ENCODE measurements at regions not wholly inside any gene's neighbourhood (a gene's known extent, or its start where the extent isn't known, plus 50 kb on each side); places are given as distances from the start of the nearest gene placed in this dataset.

- intact Hi-C loops (cut with DNase I; ENCODE audit: low total_unique reads) = no loop called here
- DNase-seq (ENCODE audit: low spot score in 2 of 2) = no peak
- no peak for TF ChIP-seq POLR2A (IDR thresholded peaks at IDR 0.05)
- no peak for TF ChIP-seq CTCF (IDR thresholded peaks at IDR 0.05)
- H3K4me3 ChIP-seq (ENCODE audit: low read depth, poor library complexity, severe bottlenecking) = no peak overlapping the region
- WGBS, 2 donors = 43 to 66% methylated on average over 2 of the region's 2 CpGs
These were observed 357.0 kb downstream of the PCNX1 start for GRCh38 chr14:71264260-71264659.

- DNase-seq (ENCODE audit: low spot score in 2 of 2) = no peak
- H3K4me3 ChIP-seq (ENCODE audit: low read depth, poor library complexity, severe bottlenecking) = no peak overlapping the region
- TF ChIP-seq CTCF (IDR thresholded peaks at IDR 0.05) (no peak), POLR2A (IDR thresholded peaks at IDR 0.05) (no peak)
- 68 to 82% methylated on average over 5 of the region's 5 CpGs for WGBS, 2 donors
- intact Hi-C loops (cut with DNase I; ENCODE audit: low total_unique reads) = no loop called here
These were observed 359.8 kb downstream of the PCNX1 start for GRCh38 chr14:71267007-71267513.

- 22 to 33% methylated on average over 2 of the region's 2 CpGs for WGBS, 2 donors
- H3K4me3 ChIP-seq (ENCODE audit: low read depth, poor library complexity, severe bottlenecking) = no peak overlapping the region
- no peak for TF ChIP-seq POLR2A (IDR thresholded peaks at IDR 0.05)
- no peak for TF ChIP-seq CTCF (IDR thresholded peaks at IDR 0.05)
- intact Hi-C loops (cut with DNase I; ENCODE audit: low total_unique reads) = no loop called here
- no peak for DNase-seq (ENCODE audit: low spot score in 2 of 2)
These were observed 360.4 kb downstream of the PCNX1 start for GRCh38 chr14:71267691-71268090.

GRCh38 chr14:71270111-71270510 lies 362.9 kb downstream of the PCNX1 start:
- intact Hi-C loops (cut with DNase I; ENCODE audit: low total_unique reads) = no loop called here
- no peak for TF ChIP-seq CTCF (IDR thresholded peaks at IDR 0.05)
- TF ChIP-seq POLR2A (IDR thresholded peaks at IDR 0.05) = no peak
- DNase-seq (ENCODE audit: low spot score in 2 of 2) = no peak
- 93 to 100% methylated on average over 1 of the region's 1 CpG for WGBS, 2 donors
- no peak overlapping the region for H3K4me3 ChIP-seq (ENCODE audit: low read depth, poor library complexity, severe bottlenecking)

GRCh38 chr14:71271166-71271945 lies 364.1 kb downstream of the PCNX1 start:
- no peak for DNase-seq (ENCODE audit: low spot score in 2 of 2)
- WGBS, 2 donors = 87 to 90% methylated on average over 9 of the region's 9 CpGs
- H3K4me3 ChIP-seq (ENCODE audit: low read depth, poor library complexity, severe bottlenecking) = no peak overlapping the region
- TF ChIP-seq POLR2A (IDR thresholded peaks at IDR 0.05) = no peak
- no peak for TF ChIP-seq CTCF (IDR thresholded peaks at IDR 0.05)
- intact Hi-C loops (cut with DNase I; ENCODE audit: low total_unique reads) = no loop called here

GRCh38 chr14:71273366-71273765 lies 366.1 kb downstream of the PCNX1 start:
- TF ChIP-seq CTCF (IDR thresholded peaks at IDR 0.05) (no peak), POLR2A (IDR thresholded peaks at IDR 0.05) (no peak)
- WGBS, 2 donors = 84 to 93% methylated on average over 2 of the region's 2 CpGs

More at GRCh38 chr14:71273366-71273765, 366.1 kb downstream of the PCNX1 start:
- DNase-seq (ENCODE audit: low spot score in 2 of 2) = no peak
- intact Hi-C loops (cut with DNase I; ENCODE audit: low total_unique reads) = no loop called here
- H3K4me3 ChIP-seq (ENCODE audit: low read depth, poor library complexity, severe bottlenecking) = no peak overlapping the region

All from lower leg skin (tissue), 4 donors.